HG03469 (cell line): ENCODE measurements at regions not wholly inside any gene's neighbourhood (a gene's known extent, or its start where the extent isn't known, plus 50 kb on each side); places are given as distances from the start of the nearest gene placed in this dataset.

Experiments used
- ATAC-seq: cut with Tn5 transposase; IDR thresholded peaks from one replicate; pipeline ENCODE4 v1.9.1; 2021; ENCODE audit warnings: mild to moderate bottlenecking, moderate library complexity, moderate number of reproducible peaks; ENCODE audit not compliant: unreplicated experiment

GRCh38 chr13:76239031-76239680 lies 603.0 kb downstream of the LMO7 start:
- no peak for ATAC-seq

- no peak for ATAC-seq
Measured at GRCh38 chr13:76231522-76232167, 595.5 kb downstream of the LMO7 start.

- no peak for ATAC-seq
Measured at GRCh38 chr13:76229281-76229680, 593.2 kb downstream of the LMO7 start.

GRCh38 chr13:76226941-76227340 lies 590.8 kb downstream of the LMO7 start:
- ATAC-seq: no peak

- no peak for ATAC-seq
Measured at GRCh38 chr13:76225815-76226489, 589.8 kb downstream of the LMO7 start.

- no peak for ATAC-seq
Measured at GRCh38 chr13:76223999-76224398, 587.9 kb downstream of the LMO7 start.

- ATAC-seq: no peak
Measured at GRCh38 chr13:76223565-76223964, 587.4 kb downstream of the LMO7 start.

- no peak for ATAC-seq
Measured at GRCh38 chr13:76222511-76222910, 586.4 kb downstream of the LMO7 start.

- ATAC-seq: no peak
Measured at GRCh38 chr13:76216729-76217128, 580.6 kb downstream of the LMO7 start.

GRCh38 chr13:76214001-76214400 lies 577.9 kb downstream of the LMO7 start:
- ATAC-seq: no peak

GRCh38 chr13:76213423-76213904 lies 577.3 kb downstream of the LMO7 start:
- no peak for ATAC-seq

- ATAC-seq: no peak
Measured at GRCh38 chr13:76210262-76210661, 574.1 kb downstream of the LMO7 start.

- no peak for ATAC-seq
Measured at GRCh38 chr13:76198568-76199163, 562.5 kb downstream of the LMO7 start.

- ATAC-seq: no peak
Measured at GRCh38 chr13:76189882-76190519, 553.9 kb downstream of the LMO7 start.

- no peak for ATAC-seq
Measured at GRCh38 chr13:76175961-76176725, 540.0 kb downstream of the LMO7 start.

- ATAC-seq: no peak
Measured at GRCh38 chr13:76168661-76169060, 532.5 kb downstream of the LMO7 start.

GRCh38 chr13:76164290-76164689 lies 528.2 kb downstream of the LMO7 start:
- no peak for ATAC-seq

GRCh38 chr13:76163761-76164160 lies 527.6 kb downstream of the LMO7 start:
- no peak for ATAC-seq

- no peak for ATAC-seq
Measured at GRCh38 chr13:76160961-76161925, 525.1 kb downstream of the LMO7 start.
